GM23338 (cell line): ENCODE measurements at regions not wholly inside any gene's neighbourhood (a gene's known extent, or its start where the extent isn't known, plus 50 kb on each side); places are given as distances from the start of the nearest gene placed in this dataset.

Source experiments
- ATAC-seq: fragments of 200-7000 bp; cut with Tn5 transposase; 3 replicates; pipeline ENCODE4 v1.9.1; 2020
- DNase-seq: peaks from one replicate; pipeline ENCODE4 v3.0.0-alpha.2; 2015; ENCODE audit warnings: low spot score
- H2AFZ ChIP-seq: fragments of 200-600 bp; sonication (generic); 2 replicates; pipeline ENCODE4 v1.8.0; 2016; ENCODE audit warnings: antibody characterized with exemption, mild to moderate bottlenecking, moderate library complexity
- H3F3A ChIP-seq: fragments of 200-600 bp; sonication (generic); replicated peaks from 2 replicates; pipeline ENCODE4 v1.8.0; 2017; ENCODE audit warnings: antibody characterized with exemption, mixed run types, low read depth
- H3K27ac ChIP-seq: fragments of 200-600 bp; sonication (generic); 2 replicates; pipeline ENCODE4 v1.6.1; 2016; ENCODE audit warnings: low read depth
- H3K27me3 ChIP-seq: fragments of 200-600 bp; sonication (generic); 2 replicates; pipeline ENCODE4 v1.8.0; 2016; ENCODE audit warnings: mild to moderate bottlenecking, mixed run types, moderate library complexity; ENCODE audit not compliant: insufficient read depth
- H3K36me3 ChIP-seq: fragments of 200-600 bp; sonication (generic); 2 replicates; pipeline ENCODE4 v1.8.0; 2016; ENCODE audit warnings: mild to moderate bottlenecking; ENCODE audit not compliant: insufficient read depth
- H3K4me1 ChIP-seq: fragments of 200-600 bp; sonication (generic); 2 replicates; pipeline ENCODE4 v1.8.0; 2016; ENCODE audit warnings: mild to moderate bottlenecking, moderate library complexity; ENCODE audit not compliant: insufficient read depth
- H3K4me2 ChIP-seq: fragments of 200-600 bp; sonication (generic); 2 replicates; pipeline ENCODE4 v1.7.1; 2017; ENCODE audit warnings: mixed run types
- H3K4me3 ChIP-seq: fragments of 200-600 bp; sonication (generic); 2 replicates; pipeline ENCODE4 v1.6.1; 2016; ENCODE audit warnings: mixed run types
- H3K79me2 ChIP-seq: fragments of 200-600 bp; sonication (generic); replicated peaks from 2 replicates; pipeline ENCODE4 v1.8.0; 2017; ENCODE audit warnings: mild to moderate bottlenecking; ENCODE audit not compliant: insufficient read depth
- H3K9me2 ChIP-seq: fragments of 200-600 bp; sonication (generic); 2 replicates; pipeline ENCODE4 v1.8.0; 2017; ENCODE audit not compliant: insufficient read depth
- H4K20me1 ChIP-seq: fragments of 200-600 bp; sonication (generic); replicated peaks from 2 replicates; pipeline ENCODE4 v1.8.0; 2017; ENCODE audit warnings: mild to moderate bottlenecking; ENCODE audit not compliant: insufficient read depth
- H3K27ac Mint-ChIP-seq: 2 replicates; pipeline ENCODE4 v1.8.0; 2020; ENCODE audit warnings: inconsistent platforms, mild to moderate bottlenecking, moderate library complexity, mixed read lengths
- H3K27me3 Mint-ChIP-seq: 3 replicates; pipeline ENCODE4 v1.8.0; 2022; ENCODE audit warnings: low read depth, mild to moderate bottlenecking, moderate library complexity, mixed read lengths, inconsistent platforms; ENCODE audit not compliant: insufficient read depth, poor library complexity
- H3K36me3 Mint-ChIP-seq: 3 replicates; pipeline ENCODE4 v1.8.0; 2021; ENCODE audit warnings: low read depth, mild to moderate bottlenecking, inconsistent platforms, moderate library complexity, mixed read lengths
- H3K4me1 Mint-ChIP-seq: 3 replicates; pipeline ENCODE4 v1.8.0; 2020; ENCODE audit warnings: mild to moderate bottlenecking, inconsistent platforms, mixed read lengths
- H3K4me3 Mint-ChIP-seq: 3 replicates; pipeline ENCODE4 v1.8.0; 2021; ENCODE audit warnings: moderate library complexity, mild to moderate bottlenecking, inconsistent platforms, mixed read lengths
- H3K9me3 Mint-ChIP-seq: 3 replicates; pipeline ENCODE4 v1.8.0; 2020; ENCODE audit warnings: moderate library complexity, mild to moderate bottlenecking, inconsistent platforms, mixed read lengths
- CREB1 ChIP-seq: fragments of 250-450 bp; sonication (Bioruptor Pico); IDR thresholded peaks from 2 replicates; pipeline ENCODE4 v1.5.0; 2020; ENCODE audit warnings: low read depth, mild to moderate bottlenecking, moderate library complexity
- JUNB ChIP-seq: IDR thresholded peaks from one replicate; pipeline ENCODE4 v1.6.1; 2016; ENCODE audit warnings: antibody characterized with exemption; ENCODE audit not compliant: unreplicated experiment
- NANOG ChIP-seq: IDR thresholded peaks from 2 replicates; pipeline ENCODE4 v1.6.1; 2016; ENCODE audit warnings: antibody characterized with exemption, borderline replicate concordance
- STAT1 ChIP-seq: IDR thresholded peaks from one replicate; pipeline ENCODE4 v1.6.1; 2016; ENCODE audit warnings: antibody characterized with exemption; ENCODE audit not compliant: unreplicated experiment
- ZNF114 ChIP-seq: fragments of 250-450 bp; sonication (Bioruptor Pico); IDR thresholded peaks from 2 replicates; pipeline ENCODE4 v1.5.0; 2020; ENCODE audit warnings: mild to moderate bottlenecking, moderate library complexity
- ZNF331 ChIP-seq: fragments of 250-450 bp; sonication (Bioruptor Pico); IDR thresholded peaks from 2 replicates; pipeline ENCODE4 v1.5.0; 2020; ENCODE audit warnings: low read depth, mild to moderate bottlenecking, moderate library complexity
- TF ChIP-seq, protein P1 (sequence below), 2 experiments: fragments of 200-600 bp in 1 of 2; sonication (generic) in 1 of 2; conservative IDR thresholded peaks; 2 replicates each; pipeline versions ENCODE4 v1.5.1 to v1.6.1; 2016 to 2017; ENCODE audit warnings: antibody characterized with exemption in 2 of 2, low read depth in 2 of 2, mild to moderate bottlenecking in 2 of 2, moderate library complexity in 1 of 2
- TF ChIP-seq, protein P2 (sequence below): IDR thresholded peaks from 2 replicates; pipeline ENCODE4 v1.6.1; 2016; ENCODE audit warnings: antibody characterized with exemption
- TF ChIP-seq, protein P3 (sequence below): IDR thresholded peaks from one replicate; pipeline ENCODE4 v1.6.1; 2018; ENCODE audit warnings: antibody characterized with exemption; ENCODE audit not compliant: unreplicated experiment

DNA sequence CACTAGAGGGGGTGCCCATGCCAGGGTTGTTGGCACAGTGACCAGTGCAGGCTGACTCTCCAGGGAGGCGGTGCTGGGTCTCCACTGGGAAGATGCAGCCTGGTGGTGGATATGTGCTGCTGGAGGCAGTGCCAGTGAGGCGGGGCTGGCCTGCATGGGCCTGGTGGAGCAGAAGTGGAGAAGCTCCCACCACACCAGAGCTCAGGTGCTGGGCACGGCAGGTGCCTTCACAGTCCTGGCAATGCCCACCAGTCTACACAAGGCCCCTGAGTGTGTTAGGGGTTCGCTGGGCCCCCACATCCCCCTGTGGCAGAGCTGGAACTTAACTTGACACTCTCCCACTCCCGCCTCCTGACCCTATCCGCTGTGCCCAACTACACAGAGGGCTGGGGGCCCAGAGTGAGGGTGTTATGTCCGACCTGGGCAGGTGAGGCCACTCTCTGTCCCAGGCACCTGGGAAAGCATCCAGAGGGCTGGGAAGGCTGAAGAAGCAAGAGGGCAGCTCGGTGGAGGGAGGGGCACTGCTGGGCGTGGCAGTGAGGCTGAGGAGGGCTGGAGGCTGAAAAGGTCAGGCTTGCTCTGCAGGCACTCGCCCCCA, 102.4 kb upstream of the B3GAT1 start (continued):
- TF ChIP-seq, protein P1, sequence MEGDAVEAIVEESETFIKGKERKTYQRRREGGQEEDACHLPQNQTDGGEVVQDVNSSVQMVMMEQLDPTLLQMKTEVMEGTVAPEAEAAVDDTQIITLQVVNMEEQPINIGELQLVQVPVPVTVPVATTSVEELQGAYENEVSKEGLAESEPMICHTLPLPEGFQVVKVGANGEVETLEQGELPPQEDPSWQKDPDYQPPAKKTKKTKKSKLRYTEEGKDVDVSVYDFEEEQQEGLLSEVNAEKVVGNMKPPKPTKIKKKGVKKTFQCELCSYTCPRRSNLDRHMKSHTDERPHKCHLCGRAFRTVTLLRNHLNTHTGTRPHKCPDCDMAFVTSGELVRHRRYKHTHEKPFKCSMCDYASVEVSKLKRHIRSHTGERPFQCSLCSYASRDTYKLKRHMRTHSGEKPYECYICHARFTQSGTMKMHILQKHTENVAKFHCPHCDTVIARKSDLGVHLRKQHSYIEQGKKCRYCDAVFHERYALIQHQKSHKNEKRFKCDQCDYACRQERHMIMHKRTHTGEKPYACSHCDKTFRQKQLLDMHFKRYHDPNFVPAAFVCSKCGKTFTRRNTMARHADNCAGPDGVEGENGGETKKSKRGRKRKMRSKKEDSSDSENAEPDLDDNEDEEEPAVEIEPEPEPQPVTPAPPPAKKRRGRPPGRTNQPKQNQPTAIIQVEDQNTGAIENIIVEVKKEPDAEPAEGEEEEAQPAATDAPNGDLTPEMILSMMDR (conservative IDR thresholded peaks at IDR 0.05; ENCODE audit: low read depth in 2 of 2), result no peak

DNA sequence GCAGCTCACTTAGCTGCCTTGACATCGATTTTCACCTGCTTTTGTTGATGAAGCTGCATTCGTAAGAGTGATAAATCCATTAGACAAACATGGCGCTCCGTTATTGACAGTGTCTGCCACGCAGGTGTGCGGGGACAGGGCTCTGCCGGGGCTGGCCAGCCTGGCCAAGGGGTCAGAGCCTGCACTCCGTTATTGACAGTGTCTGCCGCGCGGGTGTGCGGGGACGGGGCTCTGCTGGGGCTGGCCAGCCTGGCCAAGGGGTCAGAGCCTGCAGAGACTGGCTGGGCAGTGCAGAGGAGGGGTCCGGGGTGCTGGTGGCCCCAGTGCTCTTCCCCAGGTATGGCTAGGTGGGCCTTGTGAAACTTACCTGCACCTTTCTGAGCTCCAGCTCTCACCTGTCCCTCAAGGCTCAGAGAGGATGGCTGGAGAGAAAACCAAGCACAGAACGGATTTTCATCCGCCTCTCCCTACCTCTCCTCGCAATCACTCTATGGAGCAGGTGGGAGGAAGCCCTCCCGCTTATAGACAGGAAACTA, 101.6 kb upstream of the B3GAT1 start:
- DNase-seq (no peak), ATAC-seq (no peak)
- H3K36me3 Mint-ChIP-seq, result no peaks in the 10 kb centered on the region
- Histone ChIP-seq H3K4me3 (no peak overlapping the region), H3K27ac (no peak overlapping the region), H3K27me3 (no peaks in the 10 kb centered on the region), H3K79me2 (no peaks in the 10 kb centered on the region), H3F3A (no peaks in the 10 kb centered on the region), H3K9me2 (no peaks in the 10 kb centered on the region; the same call in 1 of the 2 replicates), H3K36me3 (no peaks in the 10 kb centered on the region), H2AFZ (no peak overlapping the region), H3K4me1 (no peaks in the 10 kb centered on the region; the same call in 1 of the 2 replicates), H3K4me2 (no peak overlapping the region), H4K20me1 (no peaks in the 10 kb centered on the region)
- H3K27ac Mint-ChIP-seq, result no peak overlapping the region
- H3K27me3 Mint-ChIP-seq, result peaks cover 13% of the 10 kb centered on the region
- peaks cover 11% of the 10 kb centered on the region for H3K4me1 Mint-ChIP-seq
- H3K9me3 Mint-ChIP-seq, result no peaks in the 10 kb centered on the region; the same call in 2 of the 3 replicates
- no peak overlapping the region for H3K4me3 Mint-ChIP-seq
- TF ChIP-seq STAT1 (no peak), JUNB (no peak), ZNF331 (no peak), NANOG (no peak), CREB1 (CRISPR knock-in tag) (no peak), ZNF114 (CRISPR knock-in tag) (no peak)
- TF ChIP-seq, protein P1 (conservative IDR thresholded peaks at IDR 0.05; ENCODE audit: low read depth in 2 of 2), result no peak
- TF ChIP-seq, protein P2, sequence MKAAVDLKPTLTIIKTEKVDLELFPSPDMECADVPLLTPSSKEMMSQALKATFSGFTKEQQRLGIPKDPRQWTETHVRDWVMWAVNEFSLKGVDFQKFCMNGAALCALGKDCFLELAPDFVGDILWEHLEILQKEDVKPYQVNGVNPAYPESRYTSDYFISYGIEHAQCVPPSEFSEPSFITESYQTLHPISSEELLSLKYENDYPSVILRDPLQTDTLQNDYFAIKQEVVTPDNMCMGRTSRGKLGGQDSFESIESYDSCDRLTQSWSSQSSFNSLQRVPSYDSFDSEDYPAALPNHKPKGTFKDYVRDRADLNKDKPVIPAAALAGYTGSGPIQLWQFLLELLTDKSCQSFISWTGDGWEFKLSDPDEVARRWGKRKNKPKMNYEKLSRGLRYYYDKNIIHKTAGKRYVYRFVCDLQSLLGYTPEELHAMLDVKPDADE, result no peak
- TF ChIP-seq, protein P3, sequence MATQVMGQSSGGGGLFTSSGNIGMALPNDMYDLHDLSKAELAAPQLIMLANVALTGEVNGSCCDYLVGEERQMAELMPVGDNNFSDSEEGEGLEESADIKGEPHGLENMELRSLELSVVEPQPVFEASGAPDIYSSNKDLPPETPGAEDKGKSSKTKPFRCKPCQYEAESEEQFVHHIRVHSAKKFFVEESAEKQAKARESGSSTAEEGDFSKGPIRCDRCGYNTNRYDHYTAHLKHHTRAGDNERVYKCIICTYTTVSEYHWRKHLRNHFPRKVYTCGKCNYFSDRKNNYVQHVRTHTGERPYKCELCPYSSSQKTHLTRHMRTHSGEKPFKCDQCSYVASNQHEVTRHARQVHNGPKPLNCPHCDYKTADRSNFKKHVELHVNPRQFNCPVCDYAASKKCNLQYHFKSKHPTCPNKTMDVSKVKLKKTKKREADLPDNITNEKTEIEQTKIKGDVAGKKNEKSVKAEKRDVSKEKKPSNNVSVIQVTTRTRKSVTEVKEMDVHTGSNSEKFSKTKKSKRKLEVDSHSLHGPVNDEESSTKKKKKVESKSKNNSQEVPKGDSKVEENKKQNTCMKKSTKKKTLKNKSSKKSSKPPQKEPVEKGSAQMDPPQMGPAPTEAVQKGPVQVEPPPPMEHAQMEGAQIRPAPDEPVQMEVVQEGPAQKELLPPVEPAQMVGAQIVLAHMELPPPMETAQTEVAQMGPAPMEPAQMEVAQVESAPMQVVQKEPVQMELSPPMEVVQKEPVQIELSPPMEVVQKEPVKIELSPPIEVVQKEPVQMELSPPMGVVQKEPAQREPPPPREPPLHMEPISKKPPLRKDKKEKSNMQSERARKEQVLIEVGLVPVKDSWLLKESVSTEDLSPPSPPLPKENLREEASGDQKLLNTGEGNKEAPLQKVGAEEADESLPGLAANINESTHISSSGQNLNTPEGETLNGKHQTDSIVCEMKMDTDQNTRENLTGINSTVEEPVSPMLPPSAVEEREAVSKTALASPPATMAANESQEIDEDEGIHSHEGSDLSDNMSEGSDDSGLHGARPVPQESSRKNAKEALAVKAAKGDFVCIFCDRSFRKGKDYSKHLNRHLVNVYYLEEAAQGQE, result no peak
